ENCODE measurements at regions not wholly inside any gene's neighbourhood (a gene's known extent, or its start where the extent isn't known, plus 50 kb on each side); places are given as distances from the start of the nearest gene placed in this dataset.
"Not testable (repeated sequence)": the region's sequence is repeated elsewhere in the genome, so short reads cannot be mapped to it uniquely, and the experiment has no call there.

- DNase-seq (ENCODE audit: low read depth) = no peak
Measured at GRCh38 chr6:119445666-119446065, 96.1 kb upstream of the MAN1A1 start.

GRCh38 chr6:119444642-119445557, 95.3 kb upstream of the MAN1A1 start:
- DNase-seq (ENCODE audit: low read depth) = no peak

- DNase-seq (ENCODE audit: low read depth) = no peak
Measured at GRCh38 chr6:119443993-119444641, 94.6 kb upstream of the MAN1A1 start.

GRCh38 chr6:119442776-119443184, 93.2 kb upstream of the MAN1A1 start:
- DNase-seq (ENCODE audit: low read depth) = no peak

- DNase-seq (ENCODE audit: low read depth) = no peak
Measured at GRCh38 chr6:119440953-119441352, 91.4 kb upstream of the MAN1A1 start.

- no peak for DNase-seq (ENCODE audit: low read depth)
Measured at GRCh38 chr6:119436583-119436982, 87.0 kb upstream of the MAN1A1 start.

GRCh38 chr6:119431799-119432198, 82.2 kb upstream of the MAN1A1 start:
- DNase-seq (ENCODE audit: low read depth) = no peak

- DNase-seq (ENCODE audit: low read depth) = no peak
Measured at GRCh38 chr6:119430805-119431204, 81.2 kb upstream of the MAN1A1 start.

- no peak for DNase-seq (ENCODE audit: low read depth)
Measured at GRCh38 chr6:119428633-119429032, 79.1 kb upstream of the MAN1A1 start.

GRCh38 chr6:119426619-119427018, 77.1 kb upstream of the MAN1A1 start:
- DNase-seq (ENCODE audit: low read depth) = no peak

- no peak for DNase-seq (ENCODE audit: low read depth)
Measured at GRCh38 chr6:119423996-119424395, 74.4 kb upstream of the MAN1A1 start.

GRCh38 chr6:119418084-119418483, 68.5 kb upstream of the MAN1A1 start:
- not testable (repeated sequence) for DNase-seq (ENCODE audit: low read depth)

- DNase-seq (ENCODE audit: low read depth) = no peak
Measured at GRCh38 chr6:119407156-119407555, 57.6 kb upstream of the MAN1A1 start.

- DNase-seq (ENCODE audit: low read depth) = not testable (repeated sequence)
Measured at GRCh38 chr6:119405114-119405513, 55.6 kb upstream of the MAN1A1 start.
